D341Med (cell line): ENCODE measurements at regions not wholly inside any gene's neighbourhood (a gene's known extent, or its start where the extent isn't known, plus 50 kb on each side); places are given as distances from the start of the nearest gene placed in this dataset.
"Not testable (repeated sequence)": the region's sequence is repeated elsewhere in the genome, so short reads cannot be mapped to it uniquely, and the experiment has no call there.

Experiments
- DNase-seq: peaks from one replicate; pipeline ENCODE4 v3.0.0; 2012; ENCODE audit warnings: low spot score

DNA sequence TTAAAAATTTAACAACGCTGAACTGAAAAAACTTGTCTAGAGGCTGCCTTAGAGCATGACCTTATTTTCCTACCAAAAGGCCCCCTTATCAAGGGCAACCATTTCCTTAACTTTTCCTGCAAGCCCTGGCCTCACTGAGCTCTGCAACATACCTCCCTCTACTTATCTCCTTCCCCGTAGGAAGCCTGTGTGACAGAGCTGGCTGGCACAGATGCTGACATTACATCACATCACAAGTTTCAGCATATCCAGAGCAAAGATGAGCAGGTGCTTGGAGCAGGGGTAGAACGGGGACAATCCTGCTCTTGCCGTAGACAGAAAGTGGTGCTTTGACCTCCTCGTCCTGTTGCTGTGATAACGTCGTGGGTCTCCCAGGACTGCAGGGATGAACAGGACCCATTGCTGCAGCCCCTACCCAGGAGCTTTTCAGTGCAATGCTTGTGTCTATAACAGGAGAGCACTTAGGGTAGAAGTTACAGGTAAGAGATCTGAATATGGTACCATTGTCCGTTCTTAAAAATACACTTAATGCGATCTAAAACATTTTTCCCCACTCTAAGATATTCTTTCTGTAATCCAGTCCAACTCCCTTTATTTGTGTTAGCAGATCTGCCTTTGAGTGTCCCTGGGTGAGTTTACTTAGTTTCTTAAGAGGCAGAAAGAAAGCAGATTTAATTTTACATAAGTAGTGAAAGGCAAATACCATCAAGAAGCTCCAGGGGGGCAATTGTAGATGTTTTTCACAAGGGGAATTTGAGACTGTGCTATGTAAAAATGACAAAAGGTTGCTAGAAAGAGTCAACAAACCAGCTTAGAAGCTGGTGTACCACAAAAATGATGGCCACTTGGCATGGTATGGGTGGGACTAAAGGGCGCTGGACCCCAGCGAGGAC lies 101.9 kb upstream of the EFNA5 start:
- no peak for DNase-seq

DNA sequence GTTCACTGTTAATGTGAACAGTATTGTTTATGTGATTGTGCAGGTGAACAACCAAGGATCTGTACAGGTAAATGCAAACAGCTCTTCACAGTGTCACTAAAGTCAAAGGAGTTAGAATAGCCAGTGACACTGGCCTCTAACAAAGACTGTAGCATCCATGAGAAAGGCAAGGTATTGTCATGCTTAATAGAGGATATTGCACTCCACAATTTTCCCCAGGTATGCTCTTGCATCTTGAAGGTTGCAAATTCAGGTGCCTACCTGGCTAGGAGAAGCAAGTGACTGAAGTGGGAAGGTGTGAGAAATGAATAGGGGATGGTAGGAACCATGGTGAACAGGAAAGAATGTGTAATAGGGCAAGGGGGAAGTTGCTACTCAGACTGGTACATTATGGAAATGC lies 101.2 kb upstream of the EFNA5 start:
- no peak for DNase-seq

DNA sequence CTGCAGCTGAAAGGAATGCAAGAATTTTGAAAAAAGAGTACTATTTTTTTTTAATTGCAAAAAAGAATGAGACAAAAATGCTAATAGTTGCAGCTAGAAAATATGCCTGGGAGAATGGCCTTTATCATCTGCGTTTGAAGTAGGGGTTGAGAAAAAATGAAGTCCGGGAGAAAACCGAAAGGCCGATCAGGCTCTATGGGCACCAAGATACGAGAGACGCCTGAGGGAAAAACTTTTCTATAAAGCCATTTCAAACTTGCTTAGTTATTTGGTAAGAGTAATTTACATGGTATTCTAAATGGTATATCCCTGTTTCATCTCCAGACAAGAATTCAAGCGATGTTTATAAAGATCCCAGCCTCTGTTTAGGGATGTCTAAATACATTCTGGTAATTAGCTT lies 99.3 kb upstream of the EFNA5 start:
- DNase-seq = no peak

DNA sequence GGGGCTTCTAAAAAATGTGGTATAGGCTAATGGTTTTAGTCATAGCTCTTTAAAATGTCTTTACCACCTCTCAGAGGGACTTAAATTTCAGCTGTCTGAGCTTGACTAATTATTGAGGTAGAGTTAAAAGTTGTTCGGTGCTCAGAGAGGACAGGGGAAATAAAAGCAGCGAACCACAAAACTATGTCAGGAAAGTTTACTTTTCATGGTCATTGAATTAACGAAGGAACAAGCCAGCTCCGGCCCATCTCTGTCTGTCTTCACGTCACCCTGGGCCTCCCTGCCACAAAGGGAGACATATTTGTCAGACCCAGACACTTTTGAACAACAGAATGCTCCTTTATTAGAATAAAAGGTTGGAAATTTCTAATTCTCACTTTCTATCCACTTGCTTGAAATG lies 98.8 kb upstream of the EFNA5 start:
- DNase-seq = no peak

DNA sequence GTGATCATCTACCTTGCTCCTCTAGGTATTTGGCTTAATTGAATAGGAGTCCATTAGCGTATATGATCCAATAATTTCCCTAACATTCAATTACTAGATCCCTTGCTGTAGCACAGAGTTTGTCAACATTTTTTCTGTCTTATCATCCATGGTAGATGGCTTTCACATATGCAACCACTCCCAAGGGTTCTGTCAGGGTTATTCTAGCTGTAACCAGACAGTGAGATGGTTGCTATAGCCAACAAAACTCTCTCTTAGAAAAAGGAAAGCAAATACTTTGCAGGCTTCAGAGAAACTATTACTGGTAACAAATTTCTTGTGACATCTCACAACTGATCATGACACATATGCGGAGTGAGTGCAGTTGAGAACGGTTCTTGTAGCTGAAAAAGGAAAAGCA lies 96.2 kb upstream of the EFNA5 start:
- no peak for DNase-seq

DNA sequence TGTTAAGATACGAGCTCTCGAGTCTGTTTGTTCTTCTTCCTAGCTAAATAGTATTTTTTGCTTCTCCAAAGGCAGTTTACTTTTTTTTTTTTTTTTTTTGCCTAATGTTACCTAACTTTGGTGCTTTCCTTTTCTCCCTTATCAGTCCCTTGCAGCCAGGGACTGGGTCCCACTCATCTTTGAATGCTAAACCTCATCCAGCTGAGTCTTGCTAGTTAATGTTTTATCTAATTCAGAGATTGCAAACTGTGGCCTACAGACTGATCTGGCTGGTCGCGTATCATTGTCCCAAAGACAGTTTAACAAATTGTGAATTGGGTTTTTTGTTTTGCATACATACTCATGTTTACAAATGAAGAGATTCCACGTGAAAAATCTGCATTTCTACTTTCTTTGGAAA lies 95.7 kb upstream of the EFNA5 start:
- no peak for DNase-seq

DNA sequence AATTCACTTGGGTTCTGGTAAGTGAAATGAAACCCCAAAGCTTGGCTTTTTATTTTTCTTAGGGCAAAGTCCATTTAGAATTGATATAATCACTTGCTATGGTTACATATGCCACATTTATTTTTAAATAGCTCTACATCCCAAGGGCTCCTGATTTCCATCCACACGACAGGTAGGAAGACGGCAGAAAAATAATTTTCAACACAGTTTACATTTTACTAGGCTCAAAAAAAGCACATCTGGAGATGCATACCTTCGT lies 95.0 kb upstream of the EFNA5 start:
- no peak for DNase-seq

DNA sequence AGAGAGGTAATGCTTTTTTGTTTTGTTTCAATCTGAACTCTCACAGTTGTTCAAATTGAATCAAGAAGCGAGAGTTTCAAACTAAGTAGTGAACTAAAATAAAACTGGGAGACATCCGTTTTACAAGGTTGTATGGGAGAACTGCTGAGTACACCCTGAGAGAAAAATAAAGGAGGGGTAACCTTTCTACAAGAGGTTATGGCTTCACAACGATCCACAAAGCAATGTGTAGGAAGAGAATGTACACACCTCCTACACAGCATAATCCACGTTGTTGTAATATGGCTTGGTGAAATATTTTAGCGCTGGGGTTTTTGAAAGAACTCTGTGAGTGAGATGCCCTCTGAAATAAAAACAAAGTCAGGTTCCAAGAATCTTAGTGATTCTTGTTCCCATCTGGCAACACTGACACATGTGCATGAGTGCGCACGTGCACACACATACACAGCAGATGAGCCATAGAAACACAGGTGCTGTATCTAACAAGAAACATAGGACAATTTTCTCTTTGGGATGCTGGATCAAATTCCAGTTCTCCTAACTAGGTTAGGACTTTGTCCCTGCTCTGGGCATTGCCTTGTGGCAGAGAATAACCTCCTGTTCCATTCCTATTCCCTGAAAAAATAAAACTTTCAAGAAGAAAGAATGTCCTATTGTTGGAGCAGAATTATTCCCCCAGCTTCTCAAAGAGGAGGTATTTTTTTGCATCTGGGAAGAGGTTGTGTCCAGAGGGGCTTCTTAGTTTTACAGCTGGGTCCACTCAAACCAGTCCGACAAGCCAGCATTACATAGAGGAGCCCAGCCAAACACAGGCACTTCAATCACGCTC lies 94.5 kb upstream of the EFNA5 start:
- no peak for DNase-seq

DNA sequence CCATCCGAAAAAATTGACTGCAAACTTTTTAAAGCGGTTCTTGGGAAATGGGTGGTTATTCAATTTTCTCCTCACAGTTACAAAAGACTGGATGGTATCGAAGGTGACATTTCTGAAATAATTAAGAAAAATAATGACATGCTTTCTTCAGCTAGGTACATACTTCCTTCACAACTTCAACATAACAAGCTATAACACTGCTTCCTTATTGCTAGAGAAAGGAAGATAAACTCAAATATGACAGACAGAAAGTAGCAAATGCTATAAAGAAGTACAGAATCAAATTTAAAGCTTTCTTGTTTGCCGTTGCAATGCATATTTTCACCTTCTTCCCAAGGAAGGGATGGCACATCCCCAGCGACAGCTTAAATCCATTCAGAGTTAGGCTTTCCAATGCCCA lies 93.5 kb upstream of the EFNA5 start:
- DNase-seq = no peak

DNA sequence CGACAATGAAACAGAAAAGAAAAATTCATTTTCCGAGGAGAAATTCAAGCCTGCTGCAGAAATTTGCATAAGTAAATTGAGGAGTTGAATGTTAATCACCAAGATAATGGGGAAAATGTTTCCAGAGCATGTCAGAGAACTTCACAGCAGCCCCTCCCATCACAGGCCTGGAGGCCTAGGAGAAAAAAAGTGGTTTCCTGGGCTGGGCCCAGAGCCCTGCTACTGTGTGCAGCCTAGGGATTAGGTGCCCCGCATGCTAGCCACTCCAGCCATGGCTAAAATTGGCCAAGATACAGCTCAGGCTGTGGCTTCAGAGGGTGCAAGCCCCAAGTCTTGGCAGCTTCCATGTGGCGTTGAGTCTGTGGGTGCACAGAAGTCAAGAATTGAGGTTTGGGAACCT lies 82.7 kb upstream of the EFNA5 start:
- no peak for DNase-seq

DNA sequence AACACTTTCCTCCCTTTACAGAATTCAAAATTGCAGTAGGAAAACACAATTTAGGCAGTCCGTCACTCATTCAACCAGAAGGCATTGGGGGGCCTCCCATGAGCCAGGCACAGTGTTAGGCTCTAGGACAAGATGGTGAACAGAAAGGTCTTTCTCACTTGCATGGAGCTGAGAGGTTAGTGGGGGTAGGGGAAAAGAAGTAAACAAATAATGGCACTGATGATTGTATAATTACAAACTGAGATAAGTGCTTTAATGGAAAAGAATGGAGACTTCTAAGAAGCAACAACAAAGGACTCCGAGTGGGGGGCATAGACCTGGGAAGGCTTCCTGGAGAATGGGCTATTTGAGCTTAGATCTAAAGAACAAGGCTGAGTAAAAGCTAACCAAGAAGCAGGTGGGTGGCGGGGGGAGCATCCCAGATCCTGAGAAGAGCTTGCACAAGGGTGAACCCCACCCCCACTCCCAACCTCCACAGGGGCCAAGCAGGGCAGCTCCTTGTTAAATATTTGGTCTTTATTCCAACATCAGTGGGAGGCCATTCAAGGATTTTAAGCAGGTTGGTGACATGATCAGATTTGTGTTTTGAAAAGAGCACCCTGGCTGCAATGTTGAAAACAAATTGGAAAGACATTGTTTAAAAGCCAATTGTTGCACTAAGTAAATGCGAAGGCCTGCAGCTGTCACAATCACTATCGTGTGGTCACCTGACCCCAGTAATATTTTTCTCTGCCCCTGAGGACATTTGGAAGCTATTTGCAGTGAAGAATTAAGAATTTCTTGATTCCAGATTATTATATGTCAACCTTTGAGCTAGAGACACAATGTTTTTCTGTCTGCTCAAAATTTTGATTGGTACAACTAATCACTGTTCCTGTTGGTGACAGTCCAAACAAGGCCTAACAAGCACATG lies 73.9 kb upstream of the EFNA5 start:
- DNase-seq = no peak

DNA sequence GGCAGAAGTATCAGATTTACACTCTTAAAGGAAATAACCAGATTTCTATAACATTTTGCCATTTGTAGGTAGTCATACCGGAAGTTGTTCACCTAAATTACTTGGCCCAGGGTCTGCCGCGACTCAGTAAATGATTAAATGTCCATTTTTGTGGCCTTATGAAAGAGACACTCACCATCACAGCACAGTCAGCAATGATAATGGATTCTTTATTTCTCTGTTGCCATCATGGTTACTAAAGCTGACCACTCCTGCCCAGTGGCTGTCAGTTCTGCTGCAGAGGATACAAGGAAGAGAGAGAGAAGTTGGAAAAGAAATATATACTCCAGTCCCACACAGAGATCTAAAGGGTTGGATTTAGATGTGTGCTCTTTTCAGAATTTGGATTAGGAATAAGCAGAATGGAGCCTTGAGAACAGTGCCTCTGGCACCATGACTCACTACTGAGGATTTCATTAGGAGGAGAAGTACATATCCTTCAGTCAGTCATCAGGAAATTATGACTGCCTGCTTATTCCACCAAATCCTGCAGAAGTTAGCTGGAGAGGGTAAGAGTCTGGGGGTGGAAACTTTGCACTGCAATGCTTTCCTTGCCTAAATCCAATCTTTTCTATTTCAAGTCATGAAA lies 72.8 kb upstream of the EFNA5 start:
- no peak for DNase-seq

DNA sequence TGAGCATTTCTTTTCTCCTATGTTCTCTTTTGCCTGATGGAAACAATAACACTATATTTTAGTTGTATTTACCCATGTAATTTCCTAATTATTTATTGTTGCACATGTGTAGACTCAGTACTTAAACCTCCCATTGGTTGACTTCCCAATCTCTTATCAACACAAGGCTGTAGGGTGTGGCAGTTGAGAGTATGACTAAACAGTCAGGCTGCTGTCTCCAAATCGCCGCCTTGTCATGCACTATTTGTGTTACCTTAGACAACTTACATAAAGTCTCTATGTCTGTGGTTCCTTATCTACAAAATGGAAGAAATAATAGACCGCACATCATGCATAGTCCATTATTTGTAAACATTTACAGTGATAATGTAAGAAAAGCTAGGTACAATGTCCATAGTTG lies 68.9 kb upstream of the EFNA5 start:
- no peak for DNase-seq

DNA sequence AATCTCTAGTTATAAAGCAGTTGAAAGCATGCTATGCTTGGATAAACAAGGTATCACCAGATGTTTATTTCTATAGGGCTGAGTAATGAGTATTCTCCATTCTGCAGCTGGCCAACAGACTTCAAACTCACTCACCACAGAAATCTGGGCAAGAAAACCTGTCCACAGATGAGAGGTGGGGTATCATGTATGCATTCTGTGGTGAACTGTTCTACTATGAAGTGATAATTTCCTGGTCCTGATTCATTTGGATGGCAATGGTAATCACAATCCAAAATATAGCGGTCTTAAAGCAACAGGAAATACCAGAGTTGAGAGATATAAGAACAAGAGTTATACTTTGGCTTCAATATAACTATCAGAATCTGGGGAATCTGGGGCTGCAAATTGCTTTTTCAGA lies 65.9 kb upstream of the EFNA5 start:
- no peak for DNase-seq

DNA sequence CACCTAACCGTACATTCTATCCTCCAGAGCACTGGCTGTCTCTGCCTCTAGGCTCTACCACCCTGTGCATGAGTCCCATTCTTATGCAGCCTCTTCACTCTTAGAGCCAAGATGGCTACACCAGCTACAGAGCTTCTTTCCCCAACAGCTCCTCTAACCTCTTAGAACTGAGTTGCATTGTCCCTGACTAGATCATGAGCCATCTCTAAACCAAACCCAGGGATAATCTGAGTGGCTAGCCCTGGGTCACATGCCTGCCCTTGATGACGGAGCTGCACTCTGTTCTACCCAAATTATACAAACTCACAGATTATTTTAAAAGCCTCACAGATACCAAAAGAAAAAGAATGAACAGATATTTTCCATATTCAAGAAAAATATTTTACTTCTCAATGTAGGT lies 65.4 kb upstream of the EFNA5 start:
- not testable (repeated sequence) for DNase-seq

DNA sequence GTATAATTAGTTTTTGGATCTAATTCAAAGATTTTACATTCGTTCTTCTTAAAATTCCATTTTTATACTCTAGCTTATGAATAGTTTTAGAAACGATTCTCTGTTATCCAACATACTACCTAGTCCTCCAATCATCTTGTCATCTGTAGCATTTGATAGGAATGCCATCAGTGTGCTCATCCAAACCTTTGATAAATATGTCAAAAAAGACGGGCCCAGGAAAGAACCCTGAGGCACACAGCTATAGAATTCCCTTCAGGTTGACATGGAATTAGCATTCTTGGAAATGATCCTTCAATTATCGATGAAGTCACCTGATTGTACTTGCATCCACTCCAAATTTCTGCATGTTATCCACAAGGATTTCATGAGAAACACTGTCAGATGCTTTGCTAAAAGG lies 64.8 kb upstream of the EFNA5 start:
- DNase-seq = no peak

DNA sequence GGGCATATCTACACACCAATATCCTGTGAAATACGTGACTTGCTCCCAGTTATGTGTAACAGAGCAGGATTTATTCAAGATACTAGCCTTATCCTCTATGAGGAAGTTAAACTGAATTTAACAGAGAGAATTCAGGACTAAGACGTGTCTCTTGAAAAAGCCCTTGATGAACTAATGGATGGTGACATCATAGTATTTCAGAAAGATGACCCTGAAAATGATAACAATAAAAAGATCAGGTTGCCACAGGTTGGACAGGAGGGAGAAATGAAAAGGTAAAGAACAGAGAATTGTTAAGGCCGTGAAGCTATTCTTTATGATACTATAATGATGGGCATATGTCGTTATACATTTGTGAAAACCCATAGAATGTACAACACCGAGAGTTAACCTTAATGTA lies 56.2 kb upstream of the EFNA5 start:
- DNase-seq = no peak

DNA sequence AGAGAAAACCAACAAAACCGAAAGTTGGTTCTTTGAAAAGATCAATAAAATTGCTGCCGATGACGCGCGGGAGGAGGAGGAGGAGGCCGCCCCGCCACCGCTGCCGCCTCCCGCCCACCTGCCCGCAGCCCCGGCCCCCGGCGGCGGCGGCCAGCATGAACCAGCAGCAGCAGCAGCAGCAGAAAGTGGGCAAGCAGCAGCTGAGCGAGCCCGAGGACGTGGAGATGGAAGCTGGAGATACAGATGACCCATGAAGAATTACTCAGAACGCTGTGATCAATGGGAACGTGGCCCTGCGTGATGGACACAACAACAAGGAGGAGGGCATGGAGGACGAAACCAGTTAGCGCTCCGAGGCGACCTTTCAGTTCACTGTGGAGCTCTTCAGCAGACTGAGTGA lies 53.9 kb upstream of the EFNA5 start:
- no peak for DNase-seq

DNA sequence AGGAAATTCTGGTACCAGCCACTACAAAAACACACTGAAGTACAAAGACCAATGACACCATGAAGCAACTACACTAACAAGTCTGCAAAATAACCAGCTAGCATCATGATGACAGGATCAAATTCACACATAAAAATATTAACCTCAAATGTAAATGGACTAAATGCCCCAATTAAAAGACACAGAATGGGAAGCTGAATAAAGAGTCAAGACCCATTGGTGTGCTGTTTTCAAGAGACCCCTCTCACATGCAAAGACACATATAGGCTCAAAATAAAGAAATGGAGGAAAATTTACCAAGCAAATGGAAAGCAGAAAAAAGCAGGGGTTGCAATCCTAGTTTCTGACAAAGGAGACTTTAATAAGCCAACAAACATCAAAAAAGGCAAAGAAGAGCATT lies 50.5 kb upstream of the EFNA5 start:
- not testable (repeated sequence) for DNase-seq
